ENCODE measurements at regions not wholly inside any gene's neighbourhood (a gene's known extent, or its start where the extent isn't known, plus 50 kb on each side); places are given as distances from the start of the nearest gene placed in this dataset.

DNA sequence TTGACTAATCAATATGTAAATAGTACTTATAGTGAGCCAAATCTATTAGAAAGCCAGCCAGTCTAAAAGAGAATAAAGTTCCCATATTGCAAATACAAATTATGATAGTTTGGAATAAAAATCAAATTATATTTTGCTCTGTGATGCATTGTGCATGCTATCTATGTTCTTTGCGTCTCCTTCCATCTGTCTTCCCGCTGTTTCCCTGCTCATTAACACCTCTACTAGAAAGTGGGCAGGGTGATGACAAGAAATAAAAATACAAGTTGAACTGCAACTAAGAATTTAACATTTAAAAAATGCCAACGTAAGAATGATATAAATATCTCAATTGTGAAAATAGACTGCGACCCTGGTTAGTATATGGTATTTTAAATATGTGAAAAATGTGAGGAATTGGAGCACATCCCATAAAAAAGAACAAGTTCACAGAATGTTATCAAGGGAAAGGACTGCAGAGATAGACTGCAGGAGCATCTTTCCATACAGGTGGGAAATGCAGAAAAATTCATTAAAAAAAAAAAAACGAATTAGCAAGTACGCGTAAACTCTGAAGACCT is 157.6 kb upstream of the PDE7B start:
- Mint-ChIP-seq H3K9me3 (no peaks in the 10 kb centered on the region), H3K27ac (no peak overlapping the region), H3K4me3 (no peak overlapping the region), H3K4me1 (ENCODE audit: low read depth) (peaks cover 23% of the 10 kb centered on the region), H3K27me3 (ENCODE audit: insufficient read depth) (no peaks in the 10 kb centered on the region), H3K36me3 (ENCODE audit: low read depth) (no peaks in the 10 kb centered on the region)
- TF ChIP-seq, protein P1, sequence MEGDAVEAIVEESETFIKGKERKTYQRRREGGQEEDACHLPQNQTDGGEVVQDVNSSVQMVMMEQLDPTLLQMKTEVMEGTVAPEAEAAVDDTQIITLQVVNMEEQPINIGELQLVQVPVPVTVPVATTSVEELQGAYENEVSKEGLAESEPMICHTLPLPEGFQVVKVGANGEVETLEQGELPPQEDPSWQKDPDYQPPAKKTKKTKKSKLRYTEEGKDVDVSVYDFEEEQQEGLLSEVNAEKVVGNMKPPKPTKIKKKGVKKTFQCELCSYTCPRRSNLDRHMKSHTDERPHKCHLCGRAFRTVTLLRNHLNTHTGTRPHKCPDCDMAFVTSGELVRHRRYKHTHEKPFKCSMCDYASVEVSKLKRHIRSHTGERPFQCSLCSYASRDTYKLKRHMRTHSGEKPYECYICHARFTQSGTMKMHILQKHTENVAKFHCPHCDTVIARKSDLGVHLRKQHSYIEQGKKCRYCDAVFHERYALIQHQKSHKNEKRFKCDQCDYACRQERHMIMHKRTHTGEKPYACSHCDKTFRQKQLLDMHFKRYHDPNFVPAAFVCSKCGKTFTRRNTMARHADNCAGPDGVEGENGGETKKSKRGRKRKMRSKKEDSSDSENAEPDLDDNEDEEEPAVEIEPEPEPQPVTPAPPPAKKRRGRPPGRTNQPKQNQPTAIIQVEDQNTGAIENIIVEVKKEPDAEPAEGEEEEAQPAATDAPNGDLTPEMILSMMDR (IDR thresholded peaks at IDR 0.05) = no peak
- DNase-seq = no peak

DNA sequence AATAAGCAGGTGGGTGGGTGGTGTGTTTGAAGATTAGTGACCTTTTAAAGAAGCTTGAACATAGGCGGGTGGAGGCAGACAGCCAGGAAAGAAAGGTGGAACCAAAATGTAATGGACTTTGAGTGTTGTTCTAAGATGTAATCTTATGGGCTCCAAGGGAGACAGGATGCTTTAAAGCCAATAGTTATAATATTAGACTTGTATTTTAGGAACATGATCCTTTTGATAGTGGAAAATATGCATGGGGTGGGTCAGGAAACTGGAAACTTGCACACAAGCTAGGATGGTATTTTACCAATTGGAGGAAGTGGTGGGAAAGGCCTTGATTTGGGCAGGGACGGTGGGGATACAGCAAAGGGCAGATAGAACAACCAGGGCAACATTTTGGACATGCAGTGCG is 151.8 kb upstream of the PDE7B start:
- H3K27me3 Mint-ChIP-seq (ENCODE audit: insufficient read depth) = 0 out of 2 replicates have a peak, but pooled peaks cover 2% of the 10 kb centered on the region
- no peak overlapping the region for H3K4me3 Mint-ChIP-seq
- H3K9me3 Mint-ChIP-seq = no peaks in the 10 kb centered on the region
- H3K36me3 Mint-ChIP-seq (ENCODE audit: low read depth) = no peaks in the 10 kb centered on the region
- H3K4me1 Mint-ChIP-seq (ENCODE audit: low read depth) = peaks cover 16% of the 10 kb centered on the region
- DNase-seq = no peak
- TF ChIP-seq, protein P1 (IDR thresholded peaks at IDR 0.05) = no peak
- H3K27ac Mint-ChIP-seq = no peak overlapping the region

DNA sequence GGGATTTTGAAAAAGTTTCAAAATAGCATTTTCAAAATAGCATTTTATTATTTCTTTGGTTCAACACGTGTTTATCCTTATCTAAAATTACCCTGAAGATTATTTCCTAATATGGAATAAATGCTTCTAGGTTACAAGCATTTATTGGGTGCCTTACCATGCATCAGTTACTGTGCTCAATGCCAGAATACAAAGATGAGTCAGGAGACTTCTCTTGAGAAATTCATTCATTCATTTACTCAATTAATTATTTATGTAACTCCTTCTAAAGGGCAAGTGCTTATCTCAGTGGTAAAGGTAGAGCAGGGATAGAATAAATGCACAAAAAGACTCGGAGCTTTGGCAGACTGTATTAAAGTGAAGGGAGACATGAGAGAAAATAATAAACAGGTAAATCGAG is 150.1 kb upstream of the PDE7B start:
- no peak for DNase-seq
- H3K4me3 Mint-ChIP-seq = no peak overlapping the region
- no peak overlapping the region for H3K27ac Mint-ChIP-seq
- peaks cover 2% of the 10 kb centered on the region; the same call in 1 of the 2 replicates for H3K27me3 Mint-ChIP-seq (ENCODE audit: insufficient read depth)
- H3K4me1 Mint-ChIP-seq (ENCODE audit: low read depth) = peaks cover 16% of the 10 kb centered on the region
- H3K9me3 Mint-ChIP-seq = no peaks in the 10 kb centered on the region
- TF ChIP-seq, protein P1 (IDR thresholded peaks at IDR 0.05) = no peak
- no peaks in the 10 kb centered on the region for H3K36me3 Mint-ChIP-seq (ENCODE audit: low read depth)

DNA sequence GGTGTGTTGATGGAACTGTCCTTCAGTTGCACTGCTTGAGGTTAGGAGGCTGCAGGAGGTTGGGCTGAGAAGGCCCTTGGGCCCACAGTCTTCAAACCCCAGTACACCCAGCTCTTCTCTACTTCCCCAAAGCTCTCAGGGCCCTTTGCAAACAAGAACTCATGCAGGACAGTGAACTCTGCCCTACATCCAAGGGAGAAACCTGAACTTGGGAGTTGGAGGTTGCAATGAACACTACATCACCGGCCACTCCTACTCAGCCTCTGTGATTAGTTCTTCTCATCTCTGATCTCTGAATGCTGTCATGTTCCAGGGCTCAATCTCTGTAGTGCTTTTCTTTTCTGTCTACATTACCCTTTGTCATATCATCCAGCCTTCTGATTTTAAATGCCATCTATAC is 148.5 kb upstream of the PDE7B start:
- TF ChIP-seq, protein P1 (IDR thresholded peaks at IDR 0.05) = no peak
- Mint-ChIP-seq H3K36me3 (ENCODE audit: low read depth) (no peaks in the 10 kb centered on the region), H3K27me3 (ENCODE audit: insufficient read depth) (peaks cover 2% of the 10 kb centered on the region; the same call in 1 of the 2 replicates), H3K9me3 (no peaks in the 10 kb centered on the region), H3K27ac (no peak overlapping the region), H3K4me1 (ENCODE audit: low read depth) (peaks cover 16% of the 10 kb centered on the region), H3K4me3 (no peak overlapping the region)
- DNase-seq = no peak

DNA sequence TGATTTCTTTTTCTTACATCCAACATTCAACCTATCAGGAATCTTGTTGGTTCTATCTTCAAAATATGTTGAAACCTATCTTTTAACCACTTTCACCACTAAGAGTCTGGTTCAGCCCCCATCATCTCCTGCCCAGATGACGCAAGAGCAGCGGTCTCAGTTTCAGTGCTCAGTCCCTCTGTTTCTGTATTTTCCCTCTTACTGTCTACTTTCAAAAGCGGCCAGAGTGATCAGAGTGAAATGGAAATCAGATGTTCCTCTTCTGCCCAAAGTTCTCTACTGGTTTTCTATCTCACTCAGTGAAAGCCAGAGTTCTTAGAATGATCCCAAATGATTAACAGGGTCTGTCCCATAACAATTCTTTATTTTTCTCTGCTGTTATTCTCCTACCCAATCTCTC is 147.9 kb upstream of the PDE7B start:
- H3K27me3 Mint-ChIP-seq (ENCODE audit: insufficient read depth) = peaks cover 2% of the 10 kb centered on the region; the same call in 1 of the 2 replicates
- TF ChIP-seq, protein P1 (IDR thresholded peaks at IDR 0.05) = no peak
- H3K4me1 Mint-ChIP-seq (ENCODE audit: low read depth) = peaks cover 16% of the 10 kb centered on the region
- no peaks in the 10 kb centered on the region for H3K9me3 Mint-ChIP-seq
- no peaks in the 10 kb centered on the region for H3K36me3 Mint-ChIP-seq (ENCODE audit: low read depth)
- no peak overlapping the region for H3K27ac Mint-ChIP-seq
- no peak overlapping the region for H3K4me3 Mint-ChIP-seq
- DNase-seq = no peak

Data from HFFc6 (cell line).